HepG2 (cell line): ENCODE measurements at regions not wholly inside any gene's neighbourhood (a gene's known extent, or its start where the extent isn't known, plus 50 kb on each side); places are given as distances from the start of the nearest gene placed in this dataset.

Experiments used
- ATAC-seq: fragments of 200-7000 bp; cut with Tn5 transposase; 3 replicates; pipeline ENCODE4 v1.9.1; 2020; ENCODE audit warnings: mild to moderate bottlenecking, moderate library complexity
- BruUV-seq: library from RNA; stranded (reverse); fragments of 400-500 nt; replicated peaks from 2 replicates; lab custom pipeline; 2021; lab: Mats Ljungman, UMichigan
- CTCF ChIA-PET: fragments of 300-600 bp; formaldehyde crosslinking; extraction: SDS; loops from one replicate; lab custom pipeline; 2021; ENCODE audit warnings: low total read pairs, inconsistent platforms, low intra/inter-chr PET ratio; lab: Yijun Ruan, JAX
- POLR2A ChIA-PET: fragments of 350-600 bp; sonication (Branson Sonifier 250); formaldehyde crosslinking; loops from one replicate; lab custom pipeline; 2020; ENCODE audit warnings: antibody characterized with exemption, inconsistent platforms; lab: Yijun Ruan, JAX
- DNase-seq: peaks from one replicate; pipeline ENCODE4 v3.0.0-alpha.2; 2015; ENCODE audit warnings: low spot score
- FAIRE-seq: peaks from 3 replicates; lab custom pipeline; 2011; peaks lifted over from hg19 to GRCh38; lab: Jason Lieb, UNC
- H2AFZ ChIP-seq: one replicate; pipeline ENCODE4 v1.6.1; 2011; ENCODE audit warnings: low read length, inconsistent platforms
- H3K27ac ChIP-seq: fragments of 300-600 bp; 3 replicates; pipeline ENCODE4 v1.8.0; 2011; ENCODE audit warnings: mixed run types, mild to moderate bottlenecking, mixed read lengths, low read length, inconsistent platforms; ENCODE audit not compliant: insufficient read depth; ENCODE audit errors: extremely low read length
- H3K27me3 ChIP-seq, 2 experiments: fragments of 200-600 bp in 1 of 2; 2 replicates in 1 of 2; 3 replicates in 1 of 2; pipeline versions ENCODE4 v1.6.0 to v1.8.0; 2011; ENCODE audit warnings: low read length in 2 of 2, mild to moderate bottlenecking in 2 of 2, moderate library complexity in 2 of 2, inconsistent platforms in 1 of 2; ENCODE audit not compliant: insufficient read depth in 2 of 2, control insufficient read depth in 1 of 2
- H3K36me3 ChIP-seq, 2 experiments: fragments of 200-600 bp in 1 of 2; replicated peaks in 1 of 2; 2 replicates in 1 of 2; 3 replicates in 1 of 2; pipeline versions ENCODE4 v1.5.1 to v1.8.0; 2011; ENCODE audit warnings: low read length in 2 of 2, inconsistent platforms in 1 of 2; ENCODE audit not compliant: insufficient read depth in 2 of 2, control insufficient read depth in 1 of 2
- H3K4me1 ChIP-seq: 2 replicates; pipeline ENCODE4 v1.5.1; 2012; ENCODE audit warnings: low read length, inconsistent platforms; ENCODE audit not compliant: insufficient read depth
- H3K4me2 ChIP-seq: 2 replicates; pipeline ENCODE4 v1.6.0; 2011; ENCODE audit warnings: low read depth, low read length, inconsistent platforms
- H3K4me3 ChIP-seq, 3 experiments: fragments of 200-600 bp in 1 of 3; sonication (generic), shearing (Covaris generic) in 1 of 3; replicated peaks in 1 of 3; 2 replicates each; pipeline ENCODE4 v1.5.1; 2011 to 2016; ENCODE audit warnings: low read length in 3 of 3, inconsistent platforms in 2 of 3, low read depth in 2 of 3, mild to moderate bottlenecking in 2 of 3, control low read depth in 1 of 3, mixed read lengths in 1 of 3; ENCODE audit not compliant: insufficient read depth in 1 of 3
- H3K79me2 ChIP-seq: one replicate; pipeline ENCODE4 v1.6.1; 2011; ENCODE audit warnings: low read length, inconsistent platforms; ENCODE audit not compliant: insufficient read depth
- H3K9ac ChIP-seq: 2 replicates; pipeline ENCODE4 v1.6.0; 2011; ENCODE audit warnings: mild to moderate bottlenecking, low read depth, low read length, inconsistent platforms; ENCODE audit not compliant: insufficient read depth
- H3K9me3 ChIP-seq: 2 replicates; pipeline ENCODE4 v1.5.1; 2012; ENCODE audit warnings: mild to moderate bottlenecking, low read length
- H4K20me1 ChIP-seq: 2 replicates; pipeline ENCODE4 v1.6.0; 2011; ENCODE audit warnings: inconsistent platforms, mild to moderate bottlenecking, low read length, moderate library complexity; ENCODE audit not compliant: insufficient read depth
- ATF1 ChIP-seq: IDR thresholded peaks from 2 replicates; pipeline ENCODE4 v1.6.1; 2016; ENCODE audit warnings: mild to moderate bottlenecking, control low read depth
- BRCA1 ChIP-seq: sonication (generic); formaldehyde crosslinking; IDR thresholded peaks from 2 replicates; pipeline ENCODE4 v1.4.0; 2020; ENCODE audit warnings: missing genetic modification reagents
- FOXM1 ChIP-seq: sonication (generic); formaldehyde crosslinking; IDR thresholded peaks from 2 replicates; pipeline ENCODE4 v1.5.0; 2020; ENCODE audit warnings: missing genetic modification reagents
- HHEX ChIP-seq: IDR thresholded peaks from 2 replicates; pipeline ENCODE4 v1.6.1; 2016; ENCODE audit warnings: control low read depth
- KAT8 ChIP-seq: IDR thresholded peaks from 2 replicates; pipeline ENCODE4 v1.6.1; 2016; ENCODE audit warnings: missing genetic modification reagents, missing compliant biosample characterization
- MLLT10 ChIP-seq: sonication (generic); formaldehyde crosslinking; IDR thresholded peaks from 2 replicates; pipeline ENCODE4 v1.4.0; 2020; ENCODE audit warnings: missing genetic modification reagents
- NR1H2 ChIP-seq: sonication (generic); formaldehyde crosslinking; IDR thresholded peaks from 2 replicates; pipeline ENCODE4 v1.8.1; 2022; ENCODE audit warnings: low read depth, missing genetic modification reagents, borderline replicate concordance
- STAG1 ChIP-seq: sonication (generic); formaldehyde crosslinking; IDR thresholded peaks from 2 replicates; pipeline ENCODE4 v1.4.0; 2020; ENCODE audit warnings: missing genetic modification reagents
- ZBTB3 ChIP-seq: sonication (generic); formaldehyde crosslinking; IDR thresholded peaks from 2 replicates; pipeline ENCODE4 v1.4.0; 2020; ENCODE audit warnings: low read depth, mild to moderate bottlenecking, moderate library complexity, missing genetic modification reagents, borderline replicate concordance
- ZSCAN22 ChIP-seq: sonication (generic); formaldehyde crosslinking; IDR thresholded peaks from 2 replicates; pipeline ENCODE4 v1.4.0; 2020; ENCODE audit warnings: mild to moderate bottlenecking, missing genetic modification reagents
- WGBS: methylation state at CpG from one replicate; pipeline ENCODE4 v1.1.6; 2017; ENCODE audit warnings: low lambda C conversion rate; 5-methylcytosine and 5-hydroxymethylcytosine counted together
- in situ Hi-C: cut with HindIII; loops from 2 replicates; pipeline ENCODE4 v1.10.0; 2017; ENCODE audit warnings: low pct_unique_long_range_greater_than_20kb; ENCODE audit not compliant: extremely low pct_ligation_motif_present
- intact Hi-C: fragments of 100-400 bp; cut with micrococcal nuclease; formaldehyde crosslinking; loops from one replicate; pipeline ENCODE4 v1.10.0; 2022; ENCODE audit not compliant: unreplicated experiment
- TF ChIP-seq, protein P1 (sequence below): sonication (generic); formaldehyde crosslinking; IDR thresholded peaks from 2 replicates; pipeline ENCODE4 v1.4.0; 2020; ENCODE audit warnings: missing genetic modification reagents
- TF ChIP-seq, protein P2 (sequence below), 2 experiments: sonication (generic) in 1 of 2; formaldehyde crosslinking in 1 of 2; IDR thresholded peaks; 2 replicates each; pipeline versions ENCODE4 v1.4.0 to v1.6.1; 2018 to 2020; ENCODE audit warnings: missing genetic modification reagents in 2 of 2, borderline replicate concordance in 1 of 2, low read depth in 1 of 2, mild to moderate bottlenecking in 1 of 2, missing biosample characterization in 1 of 2
- TF ChIP-seq, protein P3 (sequence below): sonication (generic); formaldehyde crosslinking; IDR thresholded peaks from 2 replicates; pipeline ENCODE4 v1.4.0; 2020; ENCODE audit warnings: mild to moderate bottlenecking, missing genetic modification reagents
- TF ChIP-seq, protein P4 (sequence below): sonication (generic); formaldehyde crosslinking; IDR thresholded peaks from 2 replicates; pipeline ENCODE4 v1.4.0; 2020; ENCODE audit warnings: mild to moderate bottlenecking, missing genetic modification reagents

DNA sequence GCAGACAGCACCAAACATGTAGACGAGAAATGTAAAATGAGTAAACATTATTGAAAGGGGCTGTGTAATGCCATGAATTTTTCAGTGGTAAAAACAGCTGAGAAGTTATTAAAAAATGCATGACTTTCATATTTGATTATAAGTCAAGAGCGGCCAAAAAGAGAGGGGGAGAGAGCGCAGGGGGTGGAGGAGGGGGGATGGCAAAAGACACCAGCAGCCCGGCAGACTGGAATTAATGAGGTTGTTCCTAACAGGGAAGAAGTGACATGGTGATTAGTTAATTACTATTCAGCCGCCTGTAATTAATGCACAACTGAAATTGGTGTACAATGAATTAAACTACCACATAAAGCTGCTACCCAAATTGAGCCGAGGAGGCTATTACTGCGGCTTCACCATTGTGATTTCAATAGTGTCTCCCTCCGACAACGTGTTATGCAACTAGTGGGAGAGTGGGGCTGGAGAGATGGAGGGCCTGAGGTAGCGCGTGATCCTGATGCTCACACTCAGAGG lies 89.1 kb upstream of the VSTM2B start:
- Histone ChIP-seq H2AFZ (no peak overlapping the region), H4K20me1 (no peaks in the 10 kb centered on the region), H3K9ac (no peak overlapping the region), H3K27me3 (no peaks in the 10 kb centered on the region), H3K79me2 (no peaks in the 10 kb centered on the region), H3K4me3 (no peak overlapping the region), H3K36me3 (no peaks in the 10 kb centered on the region), H3K4me1 (no peaks in the 10 kb centered on the region), H3K27ac (no peak overlapping the region), H3K9me3 (no peaks in the 10 kb centered on the region), H3K4me2 (no peak overlapping the region)
- intact Hi-C loops: no loop called here
- TF ChIP-seq, protein P1, sequence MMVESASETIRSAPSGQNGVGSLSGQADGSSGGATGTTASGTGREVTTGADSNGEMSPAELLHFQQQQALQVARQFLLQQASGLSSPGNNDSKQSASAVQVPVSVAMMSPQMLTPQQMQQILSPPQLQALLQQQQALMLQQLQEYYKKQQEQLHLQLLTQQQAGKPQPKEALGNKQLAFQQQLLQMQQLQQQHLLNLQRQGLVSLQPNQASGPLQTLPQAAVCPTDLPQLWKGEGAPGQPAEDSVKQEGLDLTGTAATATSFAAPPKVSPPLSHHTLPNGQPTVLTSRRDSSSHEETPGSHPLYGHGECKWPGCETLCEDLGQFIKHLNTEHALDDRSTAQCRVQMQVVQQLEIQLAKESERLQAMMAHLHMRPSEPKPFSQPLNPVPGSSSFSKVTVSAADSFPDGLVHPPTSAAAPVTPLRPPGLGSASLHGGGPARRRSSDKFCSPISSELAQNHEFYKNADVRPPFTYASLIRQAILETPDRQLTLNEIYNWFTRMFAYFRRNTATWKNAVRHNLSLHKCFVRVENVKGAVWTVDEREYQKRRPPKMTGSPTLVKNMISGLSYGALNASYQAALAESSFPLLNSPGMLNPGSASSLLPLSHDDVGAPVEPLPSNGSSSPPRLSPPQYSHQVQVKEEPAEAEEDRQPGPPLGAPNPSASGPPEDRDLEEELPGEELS: no peak
- TF ChIP-seq STAG1 (CRISPR knock-in tag): no peak
- TF ChIP-seq HHEX (CRISPR knock-in tag): no peak
- TF ChIP-seq, protein P2, sequence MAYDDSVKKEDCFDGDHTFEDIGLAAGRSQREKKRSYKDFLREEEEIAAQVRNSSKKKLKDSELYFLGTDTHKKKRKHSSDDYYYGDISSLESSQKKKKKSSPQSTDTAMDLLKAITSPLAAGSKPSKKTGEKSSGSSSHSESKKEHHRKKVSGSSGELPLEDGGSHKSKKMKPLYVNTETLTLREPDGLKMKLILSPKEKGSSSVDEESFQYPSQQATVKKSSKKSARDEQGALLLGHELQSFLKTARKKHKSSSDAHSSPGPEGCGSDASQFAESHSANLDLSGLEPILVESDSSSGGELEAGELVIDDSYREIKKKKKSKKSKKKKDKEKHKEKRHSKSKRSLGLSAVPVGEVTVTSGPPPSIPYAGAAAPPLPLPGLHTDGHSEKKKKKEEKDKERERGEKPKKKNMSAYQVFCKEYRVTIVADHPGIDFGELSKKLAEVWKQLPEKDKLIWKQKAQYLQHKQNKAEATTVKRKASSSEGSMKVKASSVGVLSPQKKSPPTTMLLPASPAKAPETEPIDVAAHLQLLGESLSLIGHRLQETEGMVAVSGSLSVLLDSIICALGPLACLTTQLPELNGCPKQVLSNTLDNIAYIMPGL (CRISPR knock-in tag; IDR thresholded peaks at IDR 0.05; ENCODE audit: borderline replicate concordance in 1 of 2, low read depth in 1 of 2): no peak
- TF ChIP-seq, protein P3, sequence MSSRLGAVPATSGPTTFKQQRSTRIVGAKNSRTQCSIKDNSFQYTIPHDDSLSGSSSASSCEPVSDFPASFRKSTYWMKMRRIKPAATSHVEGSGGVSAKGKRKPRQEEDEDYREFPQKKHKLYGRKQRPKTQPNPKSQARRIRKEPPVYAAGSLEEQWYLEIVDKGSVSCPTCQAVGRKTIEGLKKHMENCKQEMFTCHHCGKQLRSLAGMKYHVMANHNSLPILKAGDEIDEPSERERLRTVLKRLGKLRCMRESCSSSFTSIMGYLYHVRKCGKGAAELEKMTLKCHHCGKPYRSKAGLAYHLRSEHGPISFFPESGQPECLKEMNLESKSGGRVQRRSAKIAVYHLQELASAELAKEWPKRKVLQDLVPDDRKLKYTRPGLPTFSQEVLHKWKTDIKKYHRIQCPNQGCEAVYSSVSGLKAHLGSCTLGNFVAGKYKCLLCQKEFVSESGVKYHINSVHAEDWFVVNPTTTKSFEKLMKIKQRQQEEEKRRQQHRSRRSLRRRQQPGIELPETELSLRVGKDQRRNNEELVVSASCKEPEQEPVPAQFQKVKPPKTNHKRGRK (CRISPR knock-in tag): no peak
- no peak for TF ChIP-seq BRCA1
- no peak for TF ChIP-seq ZBTB3 (CRISPR knock-in tag)
- no peak for TF ChIP-seq NR1H2
- no peak for TF ChIP-seq MLLT10 (CRISPR knock-in tag)
- TF ChIP-seq ATF1 (CRISPR knock-in tag): no peak
- no peak for TF ChIP-seq KAT8 (CRISPR knock-in tag)
- TF ChIP-seq FOXM1 (CRISPR knock-in tag): no peak
- no peak for TF ChIP-seq ZSCAN22 (CRISPR knock-in tag)
- TF ChIP-seq, protein P4, sequence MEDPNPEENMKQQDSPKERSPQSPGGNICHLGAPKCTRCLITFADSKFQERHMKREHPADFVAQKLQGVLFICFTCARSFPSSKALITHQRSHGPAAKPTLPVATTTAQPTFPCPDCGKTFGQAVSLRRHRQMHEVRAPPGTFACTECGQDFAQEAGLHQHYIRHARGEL (CRISPR knock-in tag): no peak
- FAIRE-seq (no peak), DNase-seq (no peak), ATAC-seq (no peak)
- ChIA-PET CTCF (no interaction called here), POLR2A (no interaction called here)
- 53% methylated on average over 11 of the region's 11 CpGs for WGBS
- in situ Hi-C loops: no loop called here
- no TSS peak for BruUV-seq
